Heart left ventricle (tissue), 13 donors: ENCODE measurements at regions not wholly inside any gene's neighbourhood (a gene's known extent, or its start where the extent isn't known, plus 50 kb on each side); places are given as distances from the start of the nearest gene placed in this dataset.

Experiments
- CTCF ChIP-seq, 12 donors: fragments of 200-600 bp; sonication (generic) in 4 of 12; IDR thresholded peaks; one replicate each; pipeline versions ENCODE4 v1.5.0 to v1.8.0; 2018 to 2022; ENCODE audit warnings: antibody characterized with exemption in 12 of 12, mild to moderate bottlenecking in 5 of 12
- POLR2A ChIP-seq, 2 donors: fragments of 450-650 bp; IDR thresholded peaks; one replicate each; pipeline ENCODE4 v1.6.1; 2017; ENCODE audit warnings: antibody characterized with exemption in 2 of 2, mild to moderate bottlenecking in 2 of 2, moderate library complexity in 2 of 2
- donor health status: ischemic (EF 13 %, LVEDD 7.1; RV severe dilation, severe dysfunction).
- donor health status: DM: no; HTN: yes; CAD: no.
- donor health status: DM: no; HTN: no; CAD: no.
- donor health status: ischemic (EF 25% LVEDD 6.9; RV normal size, moderate dysfunction).
- donor health status: ischemic (EF 25% LVEDD 5.7; RV mildly dilated, moderate dysfunction).
- donor health status: ischemic (EF 35%, LVEDD 5.7; RV mildly dilated, moderate dysfunction).
- donor health status: nonischemic (EF 11% LVEDD 7.7; RV severe dilation, severe dysfunction).
- donor health status: DM: yes; HTN: yes; CAD: no.
- donor health status: PGD.
- donor health status: ischemic (EF 29% LVEDD 5.4; RV normal size, mild dysfunction).
- donor health status: nonischemic (EF 23%, LVEDD 6.1; RV moderate dilation, normal function).

GRCh38 chr6:8494730-8495129 lies 59.4 kb upstream of the SLC35B3 start:
- TF ChIP-seq CTCF (IDR thresholded peaks at IDR 0.05) (no peak), POLR2A (IDR thresholded peaks at IDR 0.05) (no peak)
